ENCODE measurements at regions not wholly inside any gene's neighbourhood (a gene's known extent, or its start where the extent isn't known, plus 50 kb on each side); places are given as distances from the start of the nearest gene placed in this dataset.

DNA sequence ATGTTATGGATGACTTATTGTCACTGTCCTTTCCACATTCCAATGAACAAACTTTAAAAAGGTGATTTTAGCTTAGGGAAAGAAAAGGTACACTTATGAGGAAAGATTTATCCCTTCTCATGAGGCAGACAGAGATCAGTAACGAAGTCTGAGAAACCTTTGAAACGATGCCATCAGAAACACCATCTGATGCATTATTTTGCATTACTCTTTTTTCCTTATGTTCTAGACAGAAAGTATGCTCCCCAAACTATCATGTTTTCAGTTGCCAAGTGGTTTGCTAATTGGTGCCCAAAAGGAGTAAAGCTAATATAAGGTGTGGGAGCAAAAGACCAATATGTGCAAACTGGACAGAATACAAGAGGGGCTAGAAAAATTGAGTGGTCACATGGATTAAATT lies 397.7 kb upstream of the RIOK2 start:
- TF ChIP-seq, protein P1, sequence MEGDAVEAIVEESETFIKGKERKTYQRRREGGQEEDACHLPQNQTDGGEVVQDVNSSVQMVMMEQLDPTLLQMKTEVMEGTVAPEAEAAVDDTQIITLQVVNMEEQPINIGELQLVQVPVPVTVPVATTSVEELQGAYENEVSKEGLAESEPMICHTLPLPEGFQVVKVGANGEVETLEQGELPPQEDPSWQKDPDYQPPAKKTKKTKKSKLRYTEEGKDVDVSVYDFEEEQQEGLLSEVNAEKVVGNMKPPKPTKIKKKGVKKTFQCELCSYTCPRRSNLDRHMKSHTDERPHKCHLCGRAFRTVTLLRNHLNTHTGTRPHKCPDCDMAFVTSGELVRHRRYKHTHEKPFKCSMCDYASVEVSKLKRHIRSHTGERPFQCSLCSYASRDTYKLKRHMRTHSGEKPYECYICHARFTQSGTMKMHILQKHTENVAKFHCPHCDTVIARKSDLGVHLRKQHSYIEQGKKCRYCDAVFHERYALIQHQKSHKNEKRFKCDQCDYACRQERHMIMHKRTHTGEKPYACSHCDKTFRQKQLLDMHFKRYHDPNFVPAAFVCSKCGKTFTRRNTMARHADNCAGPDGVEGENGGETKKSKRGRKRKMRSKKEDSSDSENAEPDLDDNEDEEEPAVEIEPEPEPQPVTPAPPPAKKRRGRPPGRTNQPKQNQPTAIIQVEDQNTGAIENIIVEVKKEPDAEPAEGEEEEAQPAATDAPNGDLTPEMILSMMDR (tag by site-specific recombination; IDR thresholded peaks at IDR 0.05): no peak
- TF ChIP-seq GLI4 (tag by site-specific recombination; IDR thresholded peaks at IDR 0.05) (no peak), ZNF416 (tag by site-specific recombination; IDR thresholded peaks at IDR 0.05) (no peak)
